ENCODE measurements at regions not wholly inside any gene's neighbourhood (a gene's known extent, or its start where the extent isn't known, plus 50 kb on each side); places are given as distances from the start of the nearest gene placed in this dataset.

- TF ChIP-seq JUND (IDR thresholded peaks at IDR 0.05): no peak
- TF ChIP-seq CTCF (IDR thresholded peaks at IDR 0.05): no peak
- no peak for TF ChIP-seq SIN3A (IDR thresholded peaks at IDR 0.05; ENCODE audit: borderline replicate concordance, low read depth, low read length)
Observed at GRCh38 chr3:182058488-182058887, 346.8 kb downstream of the SOX2 start.

All from SK-N-SH (cell line).